ENCODE measurements at regions not wholly inside any gene's neighbourhood (a gene's known extent, or its start where the extent isn't known, plus 50 kb on each side); places are given as distances from the start of the nearest gene placed in this dataset.
A peak's percentile ranks its signal among the peaks of the same experiment; 100 is the strongest.

DNA sequence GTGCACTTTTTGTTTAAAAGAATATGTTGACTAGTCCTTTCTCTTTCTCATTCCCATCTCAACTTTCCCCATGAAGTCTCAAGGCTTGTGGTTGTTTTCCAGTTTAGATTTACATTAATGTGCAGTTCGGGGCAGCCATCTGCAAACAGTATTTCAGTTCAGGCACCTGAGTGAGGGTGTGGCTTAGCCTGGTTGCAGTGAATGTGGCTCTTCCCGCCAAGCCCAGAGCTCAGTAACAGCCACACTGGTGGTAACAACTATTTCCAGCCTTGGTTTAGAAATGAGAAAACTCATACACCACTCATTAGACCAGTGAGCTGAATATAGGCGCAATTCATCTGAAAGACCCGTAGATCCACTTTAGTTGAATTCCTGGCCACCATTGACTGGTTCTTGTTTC is 394.3 kb downstream of the CMPK2 start:
- DNase-seq (ENCODE audit: low spot score), result no peak

- no peak for DNase-seq (ENCODE audit: low spot score)
These were observed 391.3 kb downstream of the CMPK2 start for GRCh38 chr2:6474161-6475140.

DNA sequence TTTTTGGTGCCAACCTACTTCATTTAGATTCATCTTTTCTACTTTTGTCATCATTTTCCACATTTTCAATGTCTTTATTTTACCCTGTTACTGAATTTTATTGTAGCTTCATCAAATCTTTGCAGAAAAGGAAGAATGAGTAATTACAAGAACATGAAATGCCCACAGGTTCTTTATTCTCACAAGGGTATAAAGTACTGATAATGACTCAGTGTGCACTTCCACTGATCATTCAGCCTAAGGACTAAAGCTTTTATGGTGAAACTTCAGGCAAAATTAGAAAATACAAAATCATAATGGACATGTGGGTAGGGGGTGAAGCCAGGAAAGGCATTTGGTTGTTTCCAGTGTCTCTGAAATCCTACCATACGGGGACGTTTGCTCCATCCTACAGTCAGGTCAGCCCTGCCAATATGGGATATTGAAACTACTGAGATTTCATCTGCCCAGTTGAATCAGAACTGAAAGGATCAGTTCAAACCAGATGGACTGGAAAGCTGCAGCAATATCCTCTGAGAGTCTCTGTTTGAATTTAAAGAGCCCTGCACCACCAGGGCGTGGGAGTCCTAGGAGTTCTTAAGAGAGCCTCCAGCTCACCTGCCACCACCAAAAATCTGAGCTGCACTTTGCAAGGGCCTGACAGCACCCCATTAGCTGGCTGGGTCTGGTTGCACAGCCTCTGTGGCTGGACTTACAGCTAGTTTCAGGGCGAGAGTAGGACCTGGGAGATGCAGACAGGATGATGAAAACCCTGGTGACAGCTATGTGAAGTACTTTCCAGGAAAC is 390.4 kb downstream of the CMPK2 start:
- no peak for DNase-seq (ENCODE audit: low spot score)

- no peak for DNase-seq (ENCODE audit: low spot score)
These were observed 385.2 kb downstream of the CMPK2 start for GRCh38 chr2:6480514-6480913.

DNA sequence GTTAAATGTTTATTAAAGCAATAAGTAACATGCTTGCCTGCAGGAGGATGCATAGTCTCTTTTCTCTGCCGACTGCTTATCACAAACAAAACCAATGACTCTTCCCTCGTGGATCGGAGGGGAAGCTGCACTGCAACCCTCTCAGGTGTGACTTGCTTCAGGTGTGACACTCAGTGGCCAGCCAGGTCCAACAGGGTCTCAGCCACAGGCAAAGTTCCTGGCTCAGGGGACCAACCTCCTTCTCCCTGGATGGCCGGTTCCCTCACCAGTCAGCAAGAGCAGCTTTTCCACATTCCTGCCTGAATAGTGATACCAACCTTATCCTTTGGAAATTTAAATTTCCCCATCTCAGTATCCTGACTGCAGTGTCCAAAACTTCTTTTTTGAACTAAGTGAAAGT is 383.5 kb downstream of the CMPK2 start:
- DNase-seq (ENCODE audit: low spot score), result no peak

- no peak for DNase-seq (ENCODE audit: low spot score)
These were observed 377.9 kb downstream of the CMPK2 start for GRCh38 chr2:6487765-6488164.

- no peak for DNase-seq (ENCODE audit: low spot score)
These were observed 373.1 kb downstream of the CMPK2 start for GRCh38 chr2:6492573-6492972.

- DNase-seq (ENCODE audit: low spot score), result no peak
These were observed 372.4 kb downstream of the CMPK2 start for GRCh38 chr2:6493266-6493665.

DNA sequence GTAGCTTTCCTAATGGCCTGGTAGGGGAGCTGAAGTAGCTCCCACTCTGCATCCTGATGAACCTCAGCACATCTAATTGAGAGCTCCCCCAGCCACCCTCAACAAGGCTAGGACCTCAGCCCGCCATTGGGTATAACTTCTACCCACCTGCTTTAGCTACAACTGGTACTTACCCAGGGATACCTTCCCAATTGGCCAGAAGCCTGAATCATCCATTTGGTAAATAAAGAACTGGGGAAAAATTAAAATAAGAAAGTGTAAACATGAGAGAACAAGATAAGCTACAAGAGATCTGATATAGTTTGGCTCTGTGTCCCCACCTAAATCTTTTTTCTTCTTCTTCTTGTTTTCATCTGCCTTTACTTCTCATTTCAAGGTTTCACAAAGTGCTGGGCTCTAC is 372.0 kb downstream of the CMPK2 start:
- DNase-seq (ENCODE audit: low spot score), result no peak

- no peak for DNase-seq (ENCODE audit: low spot score)
These were observed 370.2 kb downstream of the CMPK2 start for GRCh38 chr2:6495466-6495865.

GRCh38 chr2:6496376-6496775 is 369.3 kb downstream of the CMPK2 start:
- DNase-seq (ENCODE audit: low spot score), result no peak

DNA sequence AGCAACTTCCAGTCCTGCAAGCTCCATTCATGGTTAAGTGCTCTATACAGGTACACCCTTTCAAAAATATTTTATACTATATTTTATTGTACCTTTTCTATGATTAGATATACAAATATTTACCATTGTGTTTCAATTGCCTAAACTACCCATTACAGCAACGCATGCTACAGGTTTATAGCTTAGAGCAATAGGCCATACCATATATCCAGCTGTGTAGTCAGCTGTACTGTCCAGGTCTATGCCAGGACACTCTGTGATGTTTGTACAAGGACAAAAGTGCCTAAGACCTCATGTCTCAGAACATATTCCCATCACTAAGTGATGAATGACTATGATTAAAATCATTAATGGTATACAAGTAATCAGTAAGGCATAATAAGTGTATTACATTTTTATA is 368.7 kb downstream of the CMPK2 start:
- no peak for DNase-seq (ENCODE audit: low spot score)

- no peak for DNase-seq (ENCODE audit: low spot score)
These were observed 366.9 kb downstream of the CMPK2 start for GRCh38 chr2:6498841-6499240.

- DNase-seq (ENCODE audit: low spot score), result no peak
These were observed 366.0 kb downstream of the CMPK2 start for GRCh38 chr2:6499691-6500090.

DNA sequence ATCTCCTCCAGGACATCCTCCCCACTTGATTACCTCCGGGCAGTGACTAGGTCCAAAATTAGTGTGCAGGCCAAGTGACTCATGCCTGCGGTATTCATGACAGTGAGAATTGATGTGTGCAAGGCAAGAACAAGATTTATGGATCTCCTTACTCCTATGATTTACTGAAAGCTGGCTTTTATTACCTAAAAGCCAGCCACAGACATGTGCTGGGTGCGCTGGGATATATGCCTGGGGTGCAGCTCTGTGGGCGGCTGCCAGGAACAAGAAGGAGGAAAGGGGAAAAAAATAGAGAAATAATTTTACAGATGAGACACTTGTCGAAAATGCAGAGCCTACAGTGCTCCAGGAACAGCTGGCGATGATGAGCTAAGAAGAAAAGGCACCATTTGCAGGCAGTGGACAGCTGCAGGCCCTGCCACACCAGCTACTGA is 359.3 kb downstream of the CMPK2 start:
- DNase-seq (ENCODE audit: low spot score), result peak; percentile 4

GRCh38 chr2:6506859-6507258 is 358.8 kb downstream of the CMPK2 start:
- DNase-seq (ENCODE audit: low spot score), result no peak

GRCh38 chr2:6510532-6510931 is 355.2 kb downstream of the CMPK2 start:
- DNase-seq (ENCODE audit: low spot score), result no peak

- no peak for DNase-seq (ENCODE audit: low spot score)
These were observed 353.1 kb downstream of the CMPK2 start for GRCh38 chr2:6512589-6512988.

DNA sequence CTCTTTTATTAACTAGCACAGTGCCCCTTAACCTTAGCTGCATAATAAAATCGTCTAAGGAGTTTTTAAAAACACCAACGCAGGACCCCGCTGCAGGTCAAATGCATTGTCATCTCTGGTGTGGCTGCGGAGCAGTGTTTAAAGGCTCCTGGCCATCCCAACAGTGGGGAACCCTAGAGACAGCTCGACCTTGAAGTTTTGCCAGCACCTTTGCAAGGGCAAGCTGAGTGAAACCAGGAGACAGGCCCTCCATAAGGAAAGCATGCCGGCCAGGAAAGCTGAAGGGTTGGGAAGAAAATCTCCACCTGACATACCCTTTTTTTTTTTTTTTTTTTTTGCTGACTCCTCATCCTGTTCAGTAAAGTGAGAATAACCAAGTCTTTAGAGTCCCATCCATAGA is 349.0 kb downstream of the CMPK2 start:
- DNase-seq (ENCODE audit: low spot score), result no peak

DNA sequence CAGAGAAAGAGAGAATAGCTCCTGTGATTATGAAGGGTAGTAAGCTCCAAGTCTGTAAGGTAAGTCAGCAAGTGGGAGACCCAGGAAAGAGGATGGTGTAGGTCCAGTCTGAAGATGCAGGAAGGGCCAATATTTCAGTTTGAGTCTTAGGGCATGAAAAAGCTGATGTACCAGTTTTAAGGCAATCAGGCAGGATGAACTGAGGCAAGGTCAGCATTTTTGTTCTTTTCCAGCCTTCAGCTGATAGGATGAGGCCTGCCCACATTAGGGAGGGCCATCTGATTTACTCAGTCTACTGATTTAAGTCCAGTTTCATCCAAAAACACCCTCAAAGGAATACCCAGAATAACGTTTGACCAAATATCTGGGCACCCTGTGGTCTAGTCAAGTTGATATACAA is 347.3 kb downstream of the CMPK2 start:
- no peak for DNase-seq (ENCODE audit: low spot score)

GRCh38 chr2:6523476-6523875 is 342.2 kb downstream of the CMPK2 start:
- no peak for DNase-seq (ENCODE audit: low spot score)

GRCh38 chr2:6524691-6525474 is 340.8 kb downstream of the CMPK2 start:
- no peak for DNase-seq (ENCODE audit: low spot score)

Measured in putamen (tissue), 1 donor.